Stimulated activated CD8-positive, alpha-beta memory T cell treated with anti-CD3 and anti-CD28 coated beads, Interleukin-15, amount 100 ng/mL, for 48 hours (primary cell): ENCODE measurements at regions not wholly inside any gene's neighbourhood (a gene's known extent, or its start where the extent isn't known, plus 50 kb on each side); places are given as distances from the start of the nearest gene placed in this dataset.
"Not testable (repeated sequence)": the region's sequence is repeated elsewhere in the genome, so short reads cannot be mapped to it uniquely, and the experiment has no call there.

Source experiments
- DNase-seq, 2 donors: peaks; one replicate each; pipeline ENCODE4 v3.0.0-alpha.2; 2020; ENCODE audit warnings: low read depth in 2 of 2

- DNase-seq: not testable (repeated sequence)
Observed at GRCh38 chr2:22103617-22104016, 979.8 kb downstream of the TDRD15 start.

GRCh38 chr2:22110244-22110651 lies 986.5 kb downstream of the TDRD15 start:
- DNase-seq: no peak

- DNase-seq: no peak
Observed at GRCh38 chr2:22124003-22124402, 1000.2 kb downstream of the TDRD15 start.

GRCh38 chr2:22126106-22126505 lies 1002.3 kb downstream of the TDRD15 start:
- DNase-seq: no peak

GRCh38 chr2:22126978-22127377 lies 1003.2 kb downstream of the TDRD15 start:
- DNase-seq: no peak

GRCh38 chr2:22134421-22134820 lies 1010.7 kb downstream of the TDRD15 start:
- no peak for DNase-seq

- no peak for DNase-seq
Observed at GRCh38 chr2:22136446-22136845, 1012.7 kb downstream of the TDRD15 start.

GRCh38 chr2:22143840-22144239 lies 1020.1 kb downstream of the TDRD15 start:
- no peak for DNase-seq

GRCh38 chr2:22153931-22154613 lies 1030.3 kb downstream of the TDRD15 start:
- no peak for DNase-seq

GRCh38 chr2:22156661-22157060 lies 1032.9 kb downstream of the TDRD15 start:
- not testable (repeated sequence) for DNase-seq

GRCh38 chr2:22167256-22167655 lies 1043.5 kb downstream of the TDRD15 start:
- DNase-seq: no peak

GRCh38 chr2:22175003-22175402 lies 1051.2 kb downstream of the TDRD15 start:
- DNase-seq: no peak

GRCh38 chr2:22185251-22185650 lies 1061.5 kb downstream of the TDRD15 start:
- no peak for DNase-seq

GRCh38 chr2:22186261-22186828 lies 1062.6 kb downstream of the TDRD15 start:
- DNase-seq: not testable (repeated sequence)

GRCh38 chr2:22189893-22190480 lies 1066.2 kb downstream of the TDRD15 start:
- no peak for DNase-seq

GRCh38 chr2:22194218-22194617 lies 1070.5 kb downstream of the TDRD15 start:
- DNase-seq: no peak

- DNase-seq: no peak
Observed at GRCh38 chr2:22196806-22197205, 1073.0 kb downstream of the TDRD15 start.

GRCh38 chr2:22198381-22199283 lies 1074.9 kb downstream of the TDRD15 start:
- no peak for DNase-seq

GRCh38 chr2:22199994-22200393 lies 1076.2 kb downstream of the TDRD15 start:
- no peak for DNase-seq

GRCh38 chr2:22209545-22209944 lies 1085.8 kb downstream of the TDRD15 start:
- DNase-seq: no peak

- no peak for DNase-seq
Observed at GRCh38 chr2:22213237-22213636, 1089.5 kb downstream of the TDRD15 start.

GRCh38 chr2:22215517-22215916 lies 1091.7 kb downstream of the TDRD15 start:
- DNase-seq: no peak
